Kidney epithelial cell (primary cell): ENCODE measurements at regions not wholly inside any gene's neighbourhood (a gene's known extent, or its start where the extent isn't known, plus 50 kb on each side); places are given as distances from the start of the nearest gene placed in this dataset.

Source experiments
- DNase-seq: peaks from one replicate; pipeline ENCODE4 v3.0.0-alpha.2; 2010; ENCODE audit warnings: low read depth
- H3K27me3 ChIP-seq: 2 replicates; pipeline ENCODE4 v1.6.0; 2011; ENCODE audit warnings: low read length; ENCODE audit not compliant: control insufficient read depth, insufficient read depth
- H3K36me3 ChIP-seq: 2 replicates; pipeline ENCODE4 v1.5.1; 2011; ENCODE audit warnings: low read length; ENCODE audit not compliant: control insufficient read depth, insufficient read depth
- H3K4me3 ChIP-seq: 2 replicates; pipeline ENCODE4 v1.5.1; 2011; ENCODE audit warnings: low read depth, mild to moderate bottlenecking, control low read depth, low read length
- CTCF ChIP-seq: IDR thresholded peaks from 2 replicates; pipeline ENCODE4 v1.5.1; 2011; ENCODE audit warnings: mild to moderate bottlenecking, moderate library complexity, low read length, control low read depth, inconsistent platforms; ENCODE audit not compliant: insufficient read depth, poor library complexity, severe bottlenecking

GRCh38 chr5:87184605-87185004 lies 83.1 kb upstream of the RASA1 start:
- no peak for TF ChIP-seq CTCF
- Histone ChIP-seq H3K27me3 (no peaks in the 10 kb centered on the region), H3K4me3 (no peak overlapping the region), H3K36me3 (no peaks in the 10 kb centered on the region)
- no peak for DNase-seq

GRCh38 chr5:87185838-87186237 lies 81.8 kb upstream of the RASA1 start:
- H3K36me3 ChIP-seq, result no peaks in the 10 kb centered on the region
- no peak for TF ChIP-seq CTCF
- no peak for DNase-seq
- no peak overlapping the region for H3K4me3 ChIP-seq
- no peaks in the 10 kb centered on the region for H3K27me3 ChIP-seq

DNA sequence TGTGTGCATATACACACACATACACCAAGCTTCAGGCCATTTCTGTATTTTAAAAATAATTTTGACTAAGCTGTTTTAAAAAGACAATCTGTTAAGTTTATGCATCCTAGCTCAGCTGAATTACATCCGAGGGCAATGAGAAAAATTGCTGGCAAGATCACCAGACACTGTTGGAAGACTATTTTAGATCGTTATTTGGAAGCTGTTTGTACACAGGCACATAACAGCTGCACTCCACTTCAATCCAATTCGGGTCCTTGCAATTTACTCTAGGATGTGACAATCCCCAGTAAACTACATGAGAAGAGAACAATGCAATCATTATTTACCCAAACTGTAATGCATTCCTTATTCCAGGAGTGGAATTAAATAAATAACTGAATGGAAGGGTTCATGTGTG lies 79.3 kb upstream of the RASA1 start:
- Histone ChIP-seq H3K4me3 (no peak overlapping the region), H3K27me3 (no peaks in the 10 kb centered on the region), H3K36me3 (no peaks in the 10 kb centered on the region)
- TF ChIP-seq CTCF, result no peak
- DNase-seq, result no peak

GRCh38 chr5:87190041-87190440 lies 77.6 kb upstream of the RASA1 start:
- TF ChIP-seq CTCF, result no peak
- DNase-seq, result no peak
- no peak overlapping the region for H3K4me3 ChIP-seq
- H3K36me3 ChIP-seq, result no peaks in the 10 kb centered on the region
- no peaks in the 10 kb centered on the region for H3K27me3 ChIP-seq

GRCh38 chr5:87190687-87191086 lies 77.0 kb upstream of the RASA1 start:
- no peak for TF ChIP-seq CTCF
- no peak for DNase-seq
- Histone ChIP-seq H3K27me3 (no peaks in the 10 kb centered on the region), H3K36me3 (no peaks in the 10 kb centered on the region), H3K4me3 (no peak overlapping the region)

- H3K36me3 ChIP-seq, result no peaks in the 10 kb centered on the region
- no peak overlapping the region for H3K4me3 ChIP-seq
- no peaks in the 10 kb centered on the region for H3K27me3 ChIP-seq
- DNase-seq, result no peak
- TF ChIP-seq CTCF, result no peak
Measured at GRCh38 chr5:87191645-87192044, 76.0 kb upstream of the RASA1 start.
